BJ (cell line): ENCODE measurements at regions not wholly inside any gene's neighbourhood (a gene's known extent, or its start where the extent isn't known, plus 50 kb on each side); places are given as distances from the start of the nearest gene placed in this dataset.
"Not testable (repeated sequence)": the region's sequence is repeated elsewhere in the genome, so short reads cannot be mapped to it uniquely, and the experiment has no call there.

Experiments used
- CTCF ChIA-PET: fragments of 350-600 bp; formaldehyde crosslinking; extraction: SDS; loops from one replicate; lab custom pipeline; 2021; ENCODE audit warnings: antibody characterized with exemption, inconsistent platforms; lab: Yijun Ruan, JAX
- POLR2A ChIA-PET: fragments of 300-600 bp; sonication (Branson Sonifier 250); formaldehyde crosslinking; extraction: SDS; loops from one replicate; lab custom pipeline; 2021; ENCODE audit warnings: antibody characterized with exemption; lab: Charles Lee
- DNase-seq: peaks from one replicate; pipeline ENCODE4 v3.0.0-alpha.2; 2011; ENCODE audit warnings: low read depth
- H3K27me3 ChIP-seq: 2 replicates; pipeline ENCODE4 v1.6.0; 2011; ENCODE audit warnings: low read length; ENCODE audit not compliant: control insufficient read depth, insufficient read depth
- H3K36me3 ChIP-seq: 2 replicates; pipeline ENCODE4 v1.5.1; 2011; ENCODE audit warnings: low read length; ENCODE audit not compliant: control insufficient read depth, insufficient read depth
- H3K4me3 ChIP-seq: 2 replicates; pipeline ENCODE4 v1.5.1; 2011; ENCODE audit warnings: low read depth, mild to moderate bottlenecking, control low read depth, low read length
- TF ChIP-seq, protein P1 (sequence below): IDR thresholded peaks from 2 replicates; pipeline ENCODE4 v1.5.1; 2011; ENCODE audit warnings: low read depth, mild to moderate bottlenecking, control low read depth, inconsistent platforms, low read length, moderate library complexity; ENCODE audit not compliant: insufficient read depth

DNA sequence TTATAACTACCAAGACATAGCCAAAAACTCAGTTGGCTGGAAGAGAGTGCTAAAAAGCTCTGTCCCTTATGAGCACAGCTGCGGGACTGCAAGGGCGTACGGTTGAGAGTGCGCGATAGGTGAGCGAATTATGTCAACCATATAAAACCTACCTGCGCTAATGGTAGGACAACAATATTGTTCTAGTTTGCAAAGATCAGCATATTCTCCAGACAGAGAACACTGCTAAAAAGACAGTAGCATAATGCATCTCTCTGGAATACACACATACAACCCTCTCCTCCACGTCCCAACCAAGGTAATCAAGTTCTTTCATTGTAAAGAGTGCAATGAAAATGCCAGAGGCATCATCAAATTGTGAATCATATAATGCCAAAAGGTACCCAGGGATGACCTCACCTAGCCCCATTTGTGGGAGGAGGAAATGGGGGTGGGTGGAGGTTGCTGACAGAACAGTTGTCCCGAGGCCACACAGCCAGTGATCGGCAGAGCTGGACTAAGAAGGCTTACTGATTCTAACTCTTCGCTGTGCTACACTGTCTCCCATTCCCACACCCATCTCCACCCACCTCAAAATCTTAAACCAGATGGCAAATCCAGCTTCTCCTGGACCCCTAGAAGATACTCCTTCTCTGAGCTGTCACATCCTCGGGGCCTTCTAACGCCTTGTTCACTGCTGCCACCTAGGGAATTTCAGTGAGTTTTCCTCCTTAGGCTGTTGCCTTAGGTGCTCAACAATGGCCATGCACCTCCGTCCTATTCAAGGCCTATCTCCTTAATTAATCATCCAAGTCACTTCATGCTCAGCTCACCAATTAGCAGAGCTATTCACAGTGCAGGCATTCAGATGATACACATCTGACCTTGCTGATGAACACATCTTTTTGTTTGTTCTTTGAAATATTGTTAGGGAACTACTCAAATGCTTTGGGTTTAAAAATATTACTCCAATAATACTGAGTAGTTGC is 60.7 kb downstream of the RPL22L1 start:
- CTCF ChIA-PET, result interaction anchor here (0.7 to 7.8 kb wide), 32 partner anchors 10 to 433 kb away, joined by 3 to 220 read pairs (median 4); partner anchors contain the start of gene CLDN11
- Histone ChIP-seq H3K27me3 (no peaks in the 10 kb centered on the region), H3K36me3 (no peaks in the 10 kb centered on the region), H3K4me3 (no peak overlapping the region)
- TF ChIP-seq, protein P1, sequence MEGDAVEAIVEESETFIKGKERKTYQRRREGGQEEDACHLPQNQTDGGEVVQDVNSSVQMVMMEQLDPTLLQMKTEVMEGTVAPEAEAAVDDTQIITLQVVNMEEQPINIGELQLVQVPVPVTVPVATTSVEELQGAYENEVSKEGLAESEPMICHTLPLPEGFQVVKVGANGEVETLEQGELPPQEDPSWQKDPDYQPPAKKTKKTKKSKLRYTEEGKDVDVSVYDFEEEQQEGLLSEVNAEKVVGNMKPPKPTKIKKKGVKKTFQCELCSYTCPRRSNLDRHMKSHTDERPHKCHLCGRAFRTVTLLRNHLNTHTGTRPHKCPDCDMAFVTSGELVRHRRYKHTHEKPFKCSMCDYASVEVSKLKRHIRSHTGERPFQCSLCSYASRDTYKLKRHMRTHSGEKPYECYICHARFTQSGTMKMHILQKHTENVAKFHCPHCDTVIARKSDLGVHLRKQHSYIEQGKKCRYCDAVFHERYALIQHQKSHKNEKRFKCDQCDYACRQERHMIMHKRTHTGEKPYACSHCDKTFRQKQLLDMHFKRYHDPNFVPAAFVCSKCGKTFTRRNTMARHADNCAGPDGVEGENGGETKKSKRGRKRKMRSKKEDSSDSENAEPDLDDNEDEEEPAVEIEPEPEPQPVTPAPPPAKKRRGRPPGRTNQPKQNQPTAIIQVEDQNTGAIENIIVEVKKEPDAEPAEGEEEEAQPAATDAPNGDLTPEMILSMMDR, result peak; percentile 73
- DNase-seq, result no peak
- POLR2A ChIA-PET, result no interaction called here

DNA sequence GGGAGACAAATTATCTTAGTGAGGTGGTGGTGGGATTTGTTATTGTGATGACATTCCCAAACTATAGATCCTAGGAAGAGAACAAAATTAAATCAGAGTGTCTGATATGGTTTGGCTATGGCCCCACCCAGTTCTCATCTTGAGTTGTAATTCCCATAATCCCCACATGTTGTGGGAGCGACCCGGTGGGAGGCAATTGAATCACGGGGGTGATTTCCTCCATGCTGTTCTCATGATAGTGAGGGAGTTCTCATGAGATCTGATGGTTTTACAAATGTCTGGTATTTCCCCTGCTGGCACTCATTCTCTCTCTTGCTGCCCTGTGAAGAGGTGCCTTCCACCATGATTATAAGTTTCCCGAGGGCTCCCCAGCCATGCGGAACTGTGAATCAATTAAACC is 62.0 kb downstream of the RPL22L1 start:
- Histone ChIP-seq H3K4me3 (no peak overlapping the region), H3K27me3 (no peaks in the 10 kb centered on the region), H3K36me3 (no peaks in the 10 kb centered on the region)
- DNase-seq, result no peak
- ChIA-PET CTCF (interaction anchor here (0.6 to 7.8 kb wide), 4 partner anchors 209 to 394 kb away, joined by 3 to 220 read pairs (median 6); partner anchors contain the start of gene CLDN11), POLR2A (no interaction called here)
- TF ChIP-seq, protein P1, result no peak

GRCh38 chr3:170806676-170807075 is 63.3 kb downstream of the RPL22L1 start:
- DNase-seq, result no peak
- Histone ChIP-seq H3K27me3 (no peaks in the 10 kb centered on the region), H3K4me3 (no peak overlapping the region), H3K36me3 (no peaks in the 10 kb centered on the region)
- CTCF ChIA-PET, result interaction anchor here (1.0 to 1.4 kb wide), 2 partner anchors 55 to 394 kb away, joined by 4 read pairs; no protein-coding TSS in a partner anchor
- POLR2A ChIA-PET, result no interaction called here
- TF ChIP-seq, protein P1, result no peak

- ChIA-PET CTCF (interaction anchor here (1.4 kb wide), 1 partner anchor 55 kb away, joined by 4 read pairs; no protein-coding TSS in a partner anchor), POLR2A (no interaction called here)
- no peak for DNase-seq
- TF ChIP-seq, protein P1, result no peak
- no peak overlapping the region for H3K4me3 ChIP-seq
- no peaks in the 10 kb centered on the region for H3K27me3 ChIP-seq
- no peaks in the 10 kb centered on the region for H3K36me3 ChIP-seq
Measured at GRCh38 chr3:170806141-170806540, 63.9 kb downstream of the RPL22L1 start.

DNA sequence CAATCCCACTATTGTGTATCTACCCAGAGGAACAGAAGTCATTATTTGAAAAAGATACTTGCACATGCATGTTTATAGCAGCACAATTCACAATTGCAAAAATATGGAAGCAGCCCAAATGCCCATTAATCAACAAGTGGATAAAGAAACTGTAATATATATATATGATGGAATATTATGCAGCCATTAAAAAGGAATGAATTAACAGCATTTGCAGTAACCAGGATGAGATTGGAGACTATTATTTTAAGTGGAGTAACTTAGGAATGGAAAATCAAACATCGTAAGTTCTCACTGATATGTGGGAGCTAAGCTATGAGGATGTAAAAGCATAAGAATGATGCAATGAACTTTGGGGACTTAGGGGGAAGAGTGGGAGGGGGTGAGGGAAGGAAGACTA is 64.7 kb downstream of the RPL22L1 start:
- DNase-seq, H3K36me3 ChIP-seq, H3K4me3 ChIP-seq, POLR2A ChIA-PET, H3K27me3 ChIP-seq: not testable (repeated sequence)
- CTCF ChIA-PET, result interaction anchor here (0.6 kb wide), 1 partner anchor 500 kb away, joined by 3 read pairs; no protein-coding TSS in a partner anchor

GRCh38 chr3:170804634-170805033 is 65.4 kb downstream of the RPL22L1 start:
- H3K36me3 ChIP-seq, POLR2A ChIA-PET, H3K27me3 ChIP-seq, DNase-seq, H3K4me3 ChIP-seq: not testable (repeated sequence)
- CTCF ChIA-PET, result interaction anchor here (0.6 to 3.0 kb wide), 2 partner anchors 8 to 500 kb away, joined by 3 to 22 read pairs; no protein-coding TSS in a partner anchor
